OCI-LY7 (cell line): ENCODE measurements at regions not wholly inside any gene's neighbourhood (a gene's known extent, or its start where the extent isn't known, plus 50 kb on each side); places are given as distances from the start of the nearest gene placed in this dataset.

Source experiments
- BruUV-seq: library from RNA; stranded (reverse); fragments of 400-500 nt; replicated peaks from 2 replicates; lab custom pipeline; 2021; lab: Mats Ljungman, UMichigan
- CTCF ChIA-PET: fragments of 300-600 bp; sonication (Branson Sonifier 250); formaldehyde crosslinking; loops from one replicate; lab custom pipeline; 2022; ENCODE audit warnings: antibody characterized with exemption; ENCODE audit not compliant: unreplicated experiment; lab: Charles Lee
- POLR2A ChIA-PET: fragments of 300-600 bp; sonication (Branson Sonifier 250); formaldehyde crosslinking; loops from one replicate; lab custom pipeline; 2022; ENCODE audit warnings: antibody characterized with exemption; lab: Charles Lee
- DNase-seq: peaks from one replicate; pipeline ENCODE4 v3.0.0-alpha.2; 2015; ENCODE audit warnings: low spot score
- H2AFZ ChIP-seq: fragments of 200-600 bp; sonication (generic), shearing (Covaris generic); 2 replicates; pipeline ENCODE4 v1.6.1; 2014; ENCODE audit warnings: mild to moderate bottlenecking, antibody characterized with exemption, low read length, moderate library complexity
- H3K27ac ChIP-seq: fragments of 200-600 bp; sonication (generic); 2 replicates; pipeline ENCODE4 v1.5.1; 2014; ENCODE audit warnings: mixed run types, low read depth, mild to moderate bottlenecking, moderate library complexity, low read length, inconsistent platforms; ENCODE audit not compliant: poor library complexity, severe bottlenecking
- H3K36me3 ChIP-seq: fragments of 200-600 bp; sonication (generic); 2 replicates; pipeline ENCODE4 v1.6.1; 2014; ENCODE audit warnings: mild to moderate bottlenecking, antibody characterized with exemption, low read length, moderate library complexity, mixed read lengths; ENCODE audit not compliant: insufficient read depth
- H3K4me1 ChIP-seq: fragments of 200-600 bp; sonication (generic); 2 replicates; pipeline ENCODE4 v1.5.1; 2014; ENCODE audit warnings: mild to moderate bottlenecking, low read length; ENCODE audit not compliant: insufficient read depth, poor library complexity, severe bottlenecking
- H3K4me2 ChIP-seq: fragments of 200-600 bp; sonication (generic); 2 replicates; pipeline ENCODE4 v1.6.1; 2014; ENCODE audit warnings: mild to moderate bottlenecking, low read length
- H3K4me3 ChIP-seq: fragments of 200-600 bp; sonication (generic); 2 replicates; pipeline ENCODE4 v1.5.1; 2014; ENCODE audit warnings: mild to moderate bottlenecking, low read depth, low read length; ENCODE audit not compliant: poor library complexity, severe bottlenecking
- H3K79me2 ChIP-seq: fragments of 200-600 bp; sonication (generic); 2 replicates; pipeline ENCODE4 v1.6.1; 2016; ENCODE audit warnings: low read depth, mild to moderate bottlenecking, low read length, moderate library complexity, mixed read lengths; ENCODE audit not compliant: insufficient read depth
- H3K9me2 ChIP-seq: fragments of 200-600 bp; sonication (generic); 2 replicates; pipeline ENCODE4 v1.6.1; 2016; ENCODE audit warnings: mild to moderate bottlenecking, low read length, mixed read lengths; ENCODE audit not compliant: insufficient read depth
- H3K9me3 ChIP-seq: fragments of 200-600 bp; sonication (generic); 2 replicates; pipeline ENCODE4 v1.6.1; 2014; ENCODE audit warnings: mild to moderate bottlenecking, mixed run types, low read length, mixed read lengths
- H4K20me1 ChIP-seq: fragments of 200-600 bp; sonication (generic); 2 replicates; pipeline ENCODE4 v1.6.1; 2014; ENCODE audit warnings: mild to moderate bottlenecking, antibody characterized with exemption, low read length, moderate library complexity, mixed read lengths; ENCODE audit not compliant: insufficient read depth
- CTCF ChIP-seq: fragments of 200-600 bp; sonication (generic); conservative IDR thresholded peaks from 2 replicates; pipeline ENCODE4 v1.5.1; 2014; ENCODE audit warnings: mild to moderate bottlenecking, antibody characterized with exemption, low read length, moderate library complexity, mixed read lengths
- EZH2phosphoT487 ChIP-seq: fragments of 200-600 bp; sonication (generic); IDR thresholded peaks from 2 replicates; pipeline ENCODE4 v1.6.1; 2018; ENCODE audit warnings: low read depth, borderline replicate concordance, mild to moderate bottlenecking, mixed run types, antibody characterized with exemption, low read length, moderate library complexity, mixed read lengths
- intact Hi-C: fragments of 100-400 bp; cut with micrococcal nuclease; formaldehyde crosslinking; loops from one replicate; pipeline ENCODE4 v1.10.0; 2022; ENCODE audit not compliant: unreplicated experiment

GRCh38 chr6:110034667-110035036, 56.5 kb downstream of the GPR6 start:
- TF ChIP-seq EZH2phosphoT487 (no peak), CTCF (no peak)
- H3K27ac ChIP-seq = no peak overlapping the region
- no peak overlapping the region for H2AFZ ChIP-seq
- no peaks in the 10 kb centered on the region for H3K9me2 ChIP-seq
- no TSS peak for BruUV-seq
- no peaks in the 10 kb centered on the region for H3K79me2 ChIP-seq
- H3K4me3 ChIP-seq = no peak overlapping the region
- no peaks in the 10 kb centered on the region for H4K20me1 ChIP-seq
- no peak for DNase-seq
- ChIA-PET POLR2A (interaction anchor here (0.6 kb wide), 1 partner anchor 239 kb away, joined by 4 read pairs; no protein-coding TSS in a partner anchor), CTCF (no interaction called here)
- H3K4me1 ChIP-seq = peaks cover 2% of the 10 kb centered on the region
- no peak overlapping the region for H3K4me2 ChIP-seq
- intact Hi-C loops = loop anchor here (10.0 kb wide), 1 partner anchor 160 kb away; no protein-coding TSS in a partner anchor
- H3K9me3 ChIP-seq = no peaks in the 10 kb centered on the region
- no peaks in the 10 kb centered on the region for H3K36me3 ChIP-seq

- Histone ChIP-seq H3K79me2 (no peaks in the 10 kb centered on the region), H3K27ac (no peak overlapping the region), H3K4me3 (no peak overlapping the region), H3K9me3 (no peaks in the 10 kb centered on the region), H3K9me2 (no peaks in the 10 kb centered on the region), H2AFZ (no peak overlapping the region), H4K20me1 (no peaks in the 10 kb centered on the region), H3K4me2 (no peak overlapping the region), H3K4me1 (peaks cover 7% of the 10 kb centered on the region), H3K36me3 (no peaks in the 10 kb centered on the region)
- TF ChIP-seq CTCF = no peak
- TF ChIP-seq EZH2phosphoT487 = no peak
- intact Hi-C loops = loop anchor here (10.0 kb wide), 1 partner anchor 161 kb away; no protein-coding TSS in a partner anchor
- no peak for DNase-seq
- BruUV-seq = no TSS peak
- ChIA-PET POLR2A (no interaction called here), CTCF (no interaction called here)
Observed at GRCh38 chr6:110035321-110035720, 57.2 kb downstream of the GPR6 start.

- TF ChIP-seq EZH2phosphoT487 = no peak
- TF ChIP-seq CTCF = no peak
- Histone ChIP-seq H2AFZ (no peak overlapping the region), H3K4me1 (peaks cover 7% of the 10 kb centered on the region), H3K9me3 (no peaks in the 10 kb centered on the region), H4K20me1 (no peaks in the 10 kb centered on the region), H3K27ac (no peak overlapping the region), H3K36me3 (no peaks in the 10 kb centered on the region), H3K4me3 (no peak overlapping the region), H3K9me2 (no peaks in the 10 kb centered on the region), H3K4me2 (no peak overlapping the region), H3K79me2 (no peaks in the 10 kb centered on the region)
- CTCF ChIA-PET = interaction anchor here (0.7 kb wide), 1 partner anchor 139 kb away, joined by 3 read pairs; no protein-coding TSS in a partner anchor
- POLR2A ChIA-PET = interaction anchor here (0.6 to 1.1 kb wide), 3 partner anchors 229 to 529 kb away, joined by 3 read pairs; no protein-coding TSS in a partner anchor
- no peak for DNase-seq
- intact Hi-C loops = loop anchor here (10.0 kb wide), 1 partner anchor 162 kb away; no protein-coding TSS in a partner anchor
- BruUV-seq = no TSS peak
Observed at GRCh38 chr6:110036408-110037302, 58.5 kb downstream of the GPR6 start.
